Right lobe of liver (tissue), 4 donors: ENCODE measurements at regions not wholly inside any gene's neighbourhood (a gene's known extent, or its start where the extent isn't known, plus 50 kb on each side); places are given as distances from the start of the nearest gene placed in this dataset.

ENCODE experiments used
- CTCF ChIP-seq, 4 donors: fragments of 200-600 bp in 3 of 4; fragments of 450-650 bp in 1 of 4; IDR thresholded peaks; one replicate each; pipeline versions ENCODE4 v1.5.1 to v1.8.0; 2016 to 2022; ENCODE audit warnings: antibody characterized with exemption in 4 of 4, mild to moderate bottlenecking in 2 of 4
- POLR2A ChIP-seq: fragments of 450-650 bp; IDR thresholded peaks from one replicate; pipeline ENCODE4 v1.6.1; 2017; ENCODE audit warnings: antibody characterized with exemption, mild to moderate bottlenecking
- donor health status: DM: no; HTN: no; CAD: no.
- donor health status: DM: no; HTN: no; CAD: no.
- donor health status: DM: no; HTN: yes; CAD: no.

- TF ChIP-seq CTCF (IDR thresholded peaks at IDR 0.05) (no peak), POLR2A (no peak)
These were observed 142.0 kb upstream of the PRKCQ start for GRCh38 chr10:6721964-6722615.
